ENCODE measurements at regions not wholly inside any gene's neighbourhood (a gene's known extent, or its start where the extent isn't known, plus 50 kb on each side); places are given as distances from the start of the nearest gene placed in this dataset.

GRCh38 chr3:104696470-104696869 is 670.2 kb upstream of the ALCAM start:
- H3K4me3 ChIP-seq (ENCODE audit: low read depth, low read length) = no peak overlapping the region
- DNase-seq (ENCODE audit: low read depth) = no peak
- no peak for TF ChIP-seq CTCF (IDR thresholded peaks at IDR 0.05; ENCODE audit: low read depth, low read length, missing control alignments)

GRCh38 chr3:104711406-104711805 is 655.3 kb upstream of the ALCAM start:
- no peak overlapping the region for H3K4me3 ChIP-seq (ENCODE audit: low read depth, low read length)
- DNase-seq (ENCODE audit: low read depth) = no peak
- no peak for TF ChIP-seq CTCF (IDR thresholded peaks at IDR 0.05; ENCODE audit: low read depth, low read length, missing control alignments)

DNA sequence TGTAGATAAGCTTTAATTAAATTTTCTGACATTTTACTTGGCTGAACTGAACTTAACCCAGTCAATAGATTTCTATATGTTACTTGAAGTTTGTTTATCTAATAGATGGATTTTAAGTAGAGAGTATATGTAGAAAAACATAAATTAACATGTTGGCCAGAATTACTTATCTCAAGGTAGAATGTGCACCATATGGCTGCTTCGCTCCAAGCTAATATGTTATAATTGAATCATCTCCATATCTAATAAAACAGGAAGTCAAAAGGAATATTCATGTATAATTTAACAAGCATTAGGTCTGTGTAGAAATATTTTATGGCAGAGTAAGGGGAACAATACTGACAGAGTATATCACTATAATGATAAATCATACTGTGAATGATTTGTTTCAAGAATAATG is 650.7 kb upstream of the ALCAM start:
- no peak for DNase-seq (ENCODE audit: low read depth)
- H3K4me3 ChIP-seq (ENCODE audit: low read depth, low read length) = no peak overlapping the region
- no peak for TF ChIP-seq CTCF (IDR thresholded peaks at IDR 0.05; ENCODE audit: low read depth, low read length, missing control alignments)

GRCh38 chr3:104717828-104718196 is 648.9 kb upstream of the ALCAM start:
- peak; percentile 16 for DNase-seq (ENCODE audit: low read depth)
- TF ChIP-seq CTCF (IDR thresholded peaks at IDR 0.05; ENCODE audit: low read depth, low read length, missing control alignments) = no peak
- H3K4me3 ChIP-seq (ENCODE audit: low read depth, low read length) = no peak overlapping the region

DNA sequence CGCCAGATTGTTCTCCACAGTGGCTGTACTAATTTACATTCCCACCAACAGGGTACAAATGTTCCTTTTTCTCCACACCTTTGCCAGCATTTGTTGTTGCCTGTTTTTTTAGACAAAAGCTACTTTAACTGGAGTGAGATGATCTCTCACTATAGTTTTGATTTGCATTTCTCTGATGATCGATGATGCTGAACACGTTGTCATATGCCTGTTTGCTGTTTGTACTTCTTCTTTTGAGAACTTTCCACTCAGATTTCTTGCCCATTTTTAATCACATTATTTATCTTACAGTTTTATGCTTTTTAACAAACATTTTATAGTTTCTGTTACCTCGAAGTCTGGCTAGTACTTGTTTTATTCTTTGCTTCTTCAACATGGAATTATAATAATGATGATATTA is 643.7 kb upstream of the ALCAM start:
- no peak for DNase-seq (ENCODE audit: low read depth)
- no peak overlapping the region for H3K4me3 ChIP-seq (ENCODE audit: low read depth, low read length)
- no peak for TF ChIP-seq CTCF (IDR thresholded peaks at IDR 0.05; ENCODE audit: low read depth, low read length, missing control alignments)

- TF ChIP-seq CTCF (IDR thresholded peaks at IDR 0.05; ENCODE audit: low read depth, low read length, missing control alignments) = no peak
- DNase-seq (ENCODE audit: low read depth) = no peak
- no peak overlapping the region for H3K4me3 ChIP-seq (ENCODE audit: low read depth, low read length)
Measured at GRCh38 chr3:104731074-104731473, 635.6 kb upstream of the ALCAM start.

DNA sequence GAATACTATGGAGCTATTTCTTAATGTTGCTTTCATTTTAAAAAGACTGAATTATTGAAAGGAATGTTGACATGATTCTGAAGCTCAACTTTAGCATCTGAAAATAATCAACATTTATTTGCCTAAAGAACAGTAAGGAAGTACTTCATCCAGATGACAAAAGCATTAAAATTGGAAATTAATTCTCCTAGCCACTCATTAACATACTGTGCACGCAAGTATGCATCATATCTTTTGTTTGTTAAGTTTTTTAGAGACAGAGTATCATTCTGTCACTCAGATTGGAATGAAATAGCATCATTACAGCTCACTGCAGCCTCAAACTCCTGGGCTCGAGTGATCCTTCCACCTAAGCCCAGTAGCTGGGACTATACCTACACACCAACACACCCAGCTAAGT is 632.1 kb upstream of the ALCAM start:
- DNase-seq (ENCODE audit: low read depth) = no peak
- H3K4me3 ChIP-seq (ENCODE audit: low read depth, low read length) = no peak overlapping the region
- no peak for TF ChIP-seq CTCF (IDR thresholded peaks at IDR 0.05; ENCODE audit: low read depth, low read length, missing control alignments)

Data from GM12864 (cell line).